ENCODE measurements at regions not wholly inside any gene's neighbourhood (a gene's known extent, or its start where the extent isn't known, plus 50 kb on each side); places are given as distances from the start of the nearest gene placed in this dataset.

DNA sequence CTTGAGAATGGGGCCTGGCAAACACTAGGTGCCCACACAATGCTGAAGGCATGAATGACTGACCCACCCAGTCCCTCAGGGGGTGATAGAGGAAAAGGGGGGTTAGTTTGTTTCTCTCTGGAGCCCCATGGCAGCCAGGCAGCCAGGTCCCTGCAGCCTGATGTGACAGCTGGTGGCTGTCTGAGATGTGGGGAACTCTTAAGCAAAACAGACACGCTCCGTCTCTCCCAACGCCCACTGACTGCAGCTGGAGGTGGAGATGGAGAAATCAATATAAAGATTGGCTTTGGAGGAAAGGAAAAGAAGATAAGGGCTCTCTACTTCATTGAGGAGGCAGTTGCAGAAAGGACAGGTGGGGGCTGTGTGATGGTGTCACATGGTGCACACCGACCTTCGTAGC lies 240.8 kb upstream of the LHX5 start:
- Histone ChIP-seq H3K27me3 (no peaks in the 10 kb centered on the region), H3K9me3 (no peaks in the 10 kb centered on the region), H3K36me3 (ENCODE audit: low read depth, missing control alignments) (no peaks in the 10 kb centered on the region), H3K27ac (no peak overlapping the region), H3K4me3 (no peak overlapping the region), H3K4me1 (no peaks in the 10 kb centered on the region)
- WGBS, 2 donors: 76 to 80% methylated on average over 5 of the region's 5 CpGs
- intact Hi-C loops (cut with DNase I; ENCODE audit: low total_unique reads): no loop called here
- no peak for DNase-seq
- TF ChIP-seq, protein P1, sequence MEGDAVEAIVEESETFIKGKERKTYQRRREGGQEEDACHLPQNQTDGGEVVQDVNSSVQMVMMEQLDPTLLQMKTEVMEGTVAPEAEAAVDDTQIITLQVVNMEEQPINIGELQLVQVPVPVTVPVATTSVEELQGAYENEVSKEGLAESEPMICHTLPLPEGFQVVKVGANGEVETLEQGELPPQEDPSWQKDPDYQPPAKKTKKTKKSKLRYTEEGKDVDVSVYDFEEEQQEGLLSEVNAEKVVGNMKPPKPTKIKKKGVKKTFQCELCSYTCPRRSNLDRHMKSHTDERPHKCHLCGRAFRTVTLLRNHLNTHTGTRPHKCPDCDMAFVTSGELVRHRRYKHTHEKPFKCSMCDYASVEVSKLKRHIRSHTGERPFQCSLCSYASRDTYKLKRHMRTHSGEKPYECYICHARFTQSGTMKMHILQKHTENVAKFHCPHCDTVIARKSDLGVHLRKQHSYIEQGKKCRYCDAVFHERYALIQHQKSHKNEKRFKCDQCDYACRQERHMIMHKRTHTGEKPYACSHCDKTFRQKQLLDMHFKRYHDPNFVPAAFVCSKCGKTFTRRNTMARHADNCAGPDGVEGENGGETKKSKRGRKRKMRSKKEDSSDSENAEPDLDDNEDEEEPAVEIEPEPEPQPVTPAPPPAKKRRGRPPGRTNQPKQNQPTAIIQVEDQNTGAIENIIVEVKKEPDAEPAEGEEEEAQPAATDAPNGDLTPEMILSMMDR (IDR thresholded peaks at IDR 0.05): no peak
- no peak for TF ChIP-seq POLR2A (IDR thresholded peaks at IDR 0.05)

DNA sequence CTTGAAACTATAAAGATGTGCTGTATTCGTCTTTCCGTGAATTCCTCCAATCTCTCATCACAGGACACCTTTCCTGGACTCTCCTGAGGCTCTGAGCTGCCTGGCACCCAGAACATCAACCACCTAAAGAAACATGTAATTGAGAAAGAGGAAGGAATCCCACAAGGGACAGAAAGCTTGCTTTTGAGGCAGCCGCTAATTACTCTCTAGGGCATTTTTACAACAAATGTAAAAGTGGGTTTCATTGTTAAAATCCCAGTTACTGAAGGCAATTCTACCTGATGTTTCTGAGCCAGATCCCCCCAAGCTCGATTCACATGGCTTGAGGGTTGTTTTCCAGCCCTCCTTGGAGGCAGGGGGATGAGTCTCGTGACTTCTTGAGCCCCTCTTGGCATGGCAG lies 238.5 kb upstream of the LHX5 start:
- WGBS, 2 donors: 78 to 79% methylated on average over 5 of the region's 5 CpGs
- DNase-seq: no peak
- intact Hi-C loops (cut with DNase I; ENCODE audit: low total_unique reads): no loop called here
- Histone ChIP-seq H3K27me3 (no peaks in the 10 kb centered on the region), H3K27ac (no peak overlapping the region), H3K4me3 (no peak overlapping the region), H3K9me3 (no peaks in the 10 kb centered on the region), H3K4me1 (no peaks in the 10 kb centered on the region), H3K36me3 (ENCODE audit: low read depth, missing control alignments) (no peaks in the 10 kb centered on the region)
- TF ChIP-seq POLR2A (IDR thresholded peaks at IDR 0.05): no peak
- TF ChIP-seq, protein P1 (IDR thresholded peaks at IDR 0.05): no peak

DNA sequence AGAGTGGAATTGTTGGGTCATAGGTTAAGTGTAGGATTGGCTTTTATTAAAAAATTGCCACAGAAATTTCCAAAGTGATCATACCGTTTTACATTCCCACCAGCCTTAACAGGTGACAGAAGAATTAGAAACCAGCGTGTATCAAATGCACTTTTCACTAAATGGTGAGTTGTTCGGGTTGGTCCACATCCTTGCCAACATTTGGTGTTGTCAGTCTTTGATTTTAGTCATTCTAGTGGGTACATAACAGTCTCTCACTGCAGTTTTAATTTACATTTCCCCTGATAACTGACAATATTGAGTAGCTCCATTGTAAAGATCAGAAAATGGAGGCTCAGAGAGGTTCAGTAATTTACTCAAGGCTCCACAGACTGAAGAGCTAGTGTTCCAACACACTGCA lies 237.8 kb upstream of the LHX5 start:
- no peaks in the 10 kb centered on the region for H3K4me1 ChIP-seq
- no peaks in the 10 kb centered on the region for H3K9me3 ChIP-seq
- WGBS, 2 donors: 79 to 96% methylated on average over 3 of the region's 3 CpGs
- no peak overlapping the region for H3K4me3 ChIP-seq
- no peak for TF ChIP-seq POLR2A (IDR thresholded peaks at IDR 0.05)
- TF ChIP-seq, protein P1 (IDR thresholded peaks at IDR 0.05): no peak
- H3K27ac ChIP-seq: no peak overlapping the region
- DNase-seq: no peak
- intact Hi-C loops (cut with DNase I; ENCODE audit: low total_unique reads): no loop called here
- no peaks in the 10 kb centered on the region for H3K27me3 ChIP-seq
- H3K36me3 ChIP-seq (ENCODE audit: low read depth, missing control alignments): no peaks in the 10 kb centered on the region

DNA sequence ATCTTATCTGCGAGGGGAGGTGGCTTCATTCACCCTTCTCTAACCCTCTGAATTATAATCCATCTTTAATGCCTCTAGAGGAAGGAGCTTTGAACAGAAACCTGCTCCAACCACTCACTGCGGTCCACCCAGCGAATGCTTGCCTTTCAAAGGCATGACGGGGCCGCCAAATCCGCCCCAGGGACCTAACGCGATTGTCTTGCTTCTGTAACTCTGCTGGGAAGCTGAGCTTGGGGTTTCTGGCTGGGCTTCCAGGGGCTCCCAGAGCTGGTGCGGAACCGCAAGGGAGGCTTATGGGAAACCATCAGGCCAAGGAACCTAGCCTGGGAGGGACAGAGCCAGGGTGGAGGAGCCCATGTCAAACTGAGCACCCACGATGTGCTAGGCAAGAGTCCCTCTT lies 231.2 kb upstream of the LHX5 start:
- Histone ChIP-seq H3K36me3 (ENCODE audit: low read depth, missing control alignments) (no peaks in the 10 kb centered on the region), H3K4me3 (no peak overlapping the region), H3K9me3 (no peaks in the 10 kb centered on the region), H3K4me1 (no peaks in the 10 kb centered on the region), H3K27ac (no peak overlapping the region), H3K27me3 (no peaks in the 10 kb centered on the region)
- WGBS, 2 donors: 78 to 80% methylated on average over 11 of the region's 11 CpGs
- TF ChIP-seq, protein P1 (IDR thresholded peaks at IDR 0.05): no peak
- TF ChIP-seq POLR2A (IDR thresholded peaks at IDR 0.05): no peak
- no peak for DNase-seq
- intact Hi-C loops (cut with DNase I; ENCODE audit: low total_unique reads): no loop called here

DNA sequence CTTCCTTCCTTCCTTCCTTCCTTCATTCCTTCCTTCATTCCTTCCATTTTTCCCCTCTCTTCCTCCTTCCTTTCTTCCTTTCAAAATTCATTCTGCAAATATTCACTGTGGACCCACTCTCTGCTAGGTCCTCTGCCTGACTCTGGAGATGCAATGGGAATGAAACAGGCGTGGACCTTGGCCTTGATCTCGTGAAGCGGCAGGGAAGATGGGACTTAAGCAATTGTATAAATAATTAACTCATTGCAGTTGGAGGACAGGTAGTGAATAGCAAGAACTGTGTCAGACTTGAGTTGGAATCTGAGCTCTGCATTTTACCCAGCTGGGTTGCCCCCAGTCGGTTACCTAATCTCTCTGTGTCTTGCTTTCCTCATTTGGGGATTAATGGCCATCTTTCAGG lies 230.6 kb upstream of the LHX5 start:
- intact Hi-C loops (cut with DNase I; ENCODE audit: low total_unique reads): no loop called here
- Histone ChIP-seq H3K4me1 (no peaks in the 10 kb centered on the region), H3K9me3 (no peaks in the 10 kb centered on the region), H3K27ac (no peak overlapping the region), H3K4me3 (no peak overlapping the region), H3K27me3 (no peaks in the 10 kb centered on the region), H3K36me3 (ENCODE audit: low read depth, missing control alignments) (no peaks in the 10 kb centered on the region)
- DNase-seq: no peak
- TF ChIP-seq, protein P1 (IDR thresholded peaks at IDR 0.05): no peak
- TF ChIP-seq POLR2A (IDR thresholded peaks at IDR 0.05): no peak
- 43 to 45% methylated on average over 4 of the region's 4 CpGs for WGBS, 2 donors

Measured in testis (tissue), 2 donors.